Prostate gland (tissue), 2 donors: ENCODE measurements at regions not wholly inside any gene's neighbourhood (a gene's known extent, or its start where the extent isn't known, plus 50 kb on each side); places are given as distances from the start of the nearest gene placed in this dataset.
"Not testable (repeated sequence)": the region's sequence is repeated elsewhere in the genome, so short reads cannot be mapped to it uniquely, and the experiment has no call there.

Experiments used
- POLR2A ChIP-seq: fragments of 450-650 bp; IDR thresholded peaks from one replicate; pipeline ENCODE4 v1.6.1; 2016; ENCODE audit warnings: antibody characterized with exemption, mild to moderate bottlenecking
- POLR2AphosphoS5 ChIP-seq: sonication (generic); formaldehyde crosslinking; IDR thresholded peaks from one replicate; pipeline ENCODE4 v1.6.1; 2017; ENCODE audit warnings: antibody characterized with exemption
- TF ChIP-seq, protein P1 (sequence below), 4 experiments: fragments of 200-600 bp in 2 of 4; fragments of 450-650 bp in 2 of 4; sonication (generic) in 2 of 4; IDR thresholded peaks; 1 replicate in 3 of 4; 2 replicates in 1 of 4; pipeline ENCODE4 v1.5.1; 2016 to 2019; ENCODE audit warnings: antibody characterized with exemption in 4 of 4, mild to moderate bottlenecking in 2 of 4, moderate library complexity in 2 of 4

DNA sequence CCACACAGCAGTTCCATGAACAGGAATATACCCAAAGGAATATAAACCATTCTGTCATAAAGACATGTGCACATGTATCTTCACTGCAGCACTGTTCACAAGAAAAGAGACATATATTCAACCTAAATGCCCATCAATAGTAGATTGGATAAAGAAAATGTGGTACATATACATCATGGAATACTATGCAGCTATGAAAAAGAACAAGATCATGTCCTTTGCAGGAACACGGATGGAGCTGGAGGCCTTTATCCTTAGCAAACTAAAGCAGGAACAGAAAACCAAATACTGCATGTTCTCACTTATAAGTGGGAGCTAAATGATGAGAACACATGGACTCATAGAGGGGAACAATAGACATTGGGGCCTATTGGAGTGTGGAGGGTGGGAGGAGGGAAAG, 95.4 kb downstream of the MFAP3L start:
- TF ChIP-seq, protein P1, sequence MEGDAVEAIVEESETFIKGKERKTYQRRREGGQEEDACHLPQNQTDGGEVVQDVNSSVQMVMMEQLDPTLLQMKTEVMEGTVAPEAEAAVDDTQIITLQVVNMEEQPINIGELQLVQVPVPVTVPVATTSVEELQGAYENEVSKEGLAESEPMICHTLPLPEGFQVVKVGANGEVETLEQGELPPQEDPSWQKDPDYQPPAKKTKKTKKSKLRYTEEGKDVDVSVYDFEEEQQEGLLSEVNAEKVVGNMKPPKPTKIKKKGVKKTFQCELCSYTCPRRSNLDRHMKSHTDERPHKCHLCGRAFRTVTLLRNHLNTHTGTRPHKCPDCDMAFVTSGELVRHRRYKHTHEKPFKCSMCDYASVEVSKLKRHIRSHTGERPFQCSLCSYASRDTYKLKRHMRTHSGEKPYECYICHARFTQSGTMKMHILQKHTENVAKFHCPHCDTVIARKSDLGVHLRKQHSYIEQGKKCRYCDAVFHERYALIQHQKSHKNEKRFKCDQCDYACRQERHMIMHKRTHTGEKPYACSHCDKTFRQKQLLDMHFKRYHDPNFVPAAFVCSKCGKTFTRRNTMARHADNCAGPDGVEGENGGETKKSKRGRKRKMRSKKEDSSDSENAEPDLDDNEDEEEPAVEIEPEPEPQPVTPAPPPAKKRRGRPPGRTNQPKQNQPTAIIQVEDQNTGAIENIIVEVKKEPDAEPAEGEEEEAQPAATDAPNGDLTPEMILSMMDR (IDR thresholded peaks at IDR 0.05): not testable (repeated sequence)
- TF ChIP-seq POLR2A, POLR2AphosphoS5: not testable (repeated sequence)
